Activated T-cell treated with anti-CD3 and anti-CD28 coated beads, Interleukin-2, amount 50 U/mL, for 72 hours (primary cell): ENCODE measurements at regions not wholly inside any gene's neighbourhood (a gene's known extent, or its start where the extent isn't known, plus 50 kb on each side); places are given as distances from the start of the nearest gene placed in this dataset.

Experiments used
- ATAC-seq, 2 donors: fragments of 150-1000 bp; cut with Tn5 transposase; replicated peaks in 1 of 2; 2 replicates each; pipeline ENCODE4 v1.10.0; 2021; ENCODE audit warnings: moderate library complexity in 2 of 2, mild to moderate bottlenecking in 1 of 2
- DNase-seq, 2 donors: peaks; one replicate each; pipeline ENCODE4 v3.0.0; 2021 to 2022; ENCODE audit warnings: mixed read lengths in 1 of 2
- H3K27ac Mint-ChIP-seq: one replicate; pipeline ENCODE4 v1.8.0; 2022; ENCODE audit warnings: mild to moderate bottlenecking, moderate library complexity, mixed read lengths
- H3K27me3 Mint-ChIP-seq: one replicate; pipeline ENCODE4 v1.8.0; 2022; ENCODE audit warnings: low read depth, mixed read lengths
- H3K36me3 Mint-ChIP-seq, 2 donors: one replicate each; pipeline ENCODE4 v1.8.0; 2022; ENCODE audit warnings: mixed read lengths in 2 of 2, mild to moderate bottlenecking in 1 of 2; ENCODE audit not compliant: insufficient read depth in 2 of 2
- H3K4me1 Mint-ChIP-seq: one replicate; pipeline ENCODE4 v1.8.0; 2022; ENCODE audit warnings: low read depth, mixed read lengths
- H3K4me3 Mint-ChIP-seq, 2 donors: one replicate each; pipeline ENCODE4 v1.8.0; 2022; ENCODE audit warnings: mild to moderate bottlenecking in 2 of 2, mixed read lengths in 2 of 2, moderate library complexity in 2 of 2
- H3K9me3 Mint-ChIP-seq, 2 donors: one replicate each; pipeline ENCODE4 v1.8.0; 2022; ENCODE audit warnings: mixed read lengths in 2 of 2

DNA sequence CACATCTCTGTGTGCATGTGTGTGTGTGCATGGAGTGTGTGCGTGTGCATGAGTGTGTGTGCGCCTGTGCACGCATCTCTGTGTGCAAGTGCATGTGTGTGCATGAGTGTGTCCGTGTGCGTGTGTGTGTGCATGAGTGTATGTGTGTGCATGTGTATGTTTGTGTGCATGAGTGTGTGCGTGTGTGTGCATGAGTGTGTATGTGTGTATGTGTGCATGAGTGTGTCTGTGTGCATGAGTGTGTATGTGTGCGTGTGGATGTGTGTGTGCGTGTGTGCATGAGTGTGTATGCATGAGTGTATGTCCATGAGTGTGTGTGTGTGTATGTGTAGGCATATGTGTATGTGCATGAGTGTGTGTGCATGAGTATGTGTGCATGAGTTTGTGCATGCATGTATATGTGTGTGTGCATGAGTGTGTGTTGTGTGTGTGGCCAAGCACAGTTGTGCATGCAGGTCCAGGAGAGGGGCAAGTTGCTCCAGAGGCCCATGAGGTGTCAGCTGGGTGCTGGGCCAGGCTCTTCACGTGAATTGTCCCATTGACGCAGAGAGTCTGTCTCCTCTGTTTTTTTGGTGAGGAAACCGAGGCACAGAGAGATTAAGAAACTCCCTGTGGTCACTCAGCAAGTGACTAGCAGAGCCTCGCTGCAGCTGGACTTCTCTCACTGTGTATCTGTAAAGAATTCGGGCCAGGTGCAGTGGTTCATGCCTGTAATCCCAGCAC is 75.5 kb downstream of the ASB1 start:
- peaks cover under 1% of the 10 kb centered on the region for H3K27me3 Mint-ChIP-seq
- no peaks in the 10 kb centered on the region for H3K36me3 Mint-ChIP-seq
- ATAC-seq = no peak
- H3K4me1 Mint-ChIP-seq = no peaks in the 10 kb centered on the region
- DNase-seq = no peak
- H3K9me3 Mint-ChIP-seq = no peaks in the 10 kb centered on the region
- H3K4me3 Mint-ChIP-seq = no peak overlapping the region
- H3K27ac Mint-ChIP-seq = no peak overlapping the region

GRCh38 chr2:238502956-238503791 is 76.4 kb downstream of the ASB1 start:
- no peak overlapping the region for H3K27ac Mint-ChIP-seq
- no peak for ATAC-seq

DNA sequence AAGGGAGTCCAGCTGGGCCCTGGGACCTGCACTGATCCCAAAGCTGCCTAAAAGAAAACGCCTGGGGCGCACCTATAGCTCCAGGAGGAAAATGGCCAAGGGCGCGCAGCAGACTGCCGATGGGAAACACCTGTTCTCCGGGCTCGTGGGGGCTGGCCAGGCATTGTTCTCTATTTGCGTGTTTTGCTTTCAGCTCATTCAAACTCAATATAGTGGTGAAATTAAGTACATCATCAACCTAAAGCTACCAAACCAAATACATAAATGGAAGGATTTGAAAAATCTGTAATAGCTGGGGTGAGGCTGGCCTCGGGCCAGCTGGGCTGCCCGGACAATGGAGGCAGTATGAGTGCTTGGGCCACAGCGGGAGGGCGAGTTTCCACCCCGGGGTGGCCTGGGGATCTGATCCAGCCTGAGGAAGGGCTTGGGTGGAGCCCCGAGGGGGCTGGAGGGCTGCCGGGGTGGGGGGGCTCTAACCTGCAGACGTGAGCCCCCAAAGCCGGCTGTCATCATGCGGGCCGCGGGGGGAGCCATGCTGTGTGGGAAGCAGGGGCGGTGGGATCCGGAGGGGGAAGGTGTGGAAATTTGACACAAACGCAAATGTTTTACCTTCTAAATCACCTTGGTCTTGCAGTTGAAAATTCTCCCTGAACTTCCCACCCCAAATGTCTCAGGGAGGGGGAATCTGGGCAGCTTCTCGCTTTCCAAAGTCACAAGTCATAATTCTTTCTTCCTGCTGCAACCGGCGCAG is 77.6 kb downstream of the ASB1 start:
- DNase-seq (no peak), ATAC-seq (no peak)
- H3K27ac Mint-ChIP-seq = no peak overlapping the region
- no peaks in the 10 kb centered on the region for H3K4me1 Mint-ChIP-seq
- H3K9me3 Mint-ChIP-seq = no peaks in the 10 kb centered on the region
- H3K4me3 Mint-ChIP-seq = no peak overlapping the region
- peaks cover 7% of the 10 kb centered on the region for H3K27me3 Mint-ChIP-seq
- no peaks in the 10 kb centered on the region for H3K36me3 Mint-ChIP-seq

More at GRCh38 chr2:238502956-238503791, 76.4 kb downstream of the ASB1 start:
- no peaks in the 10 kb centered on the region for H3K9me3 Mint-ChIP-seq
- H3K4me1 Mint-ChIP-seq = no peaks in the 10 kb centered on the region
- no peaks in the 10 kb centered on the region for H3K36me3 Mint-ChIP-seq
- no peak overlapping the region for H3K4me3 Mint-ChIP-seq
- DNase-seq = no peak
- peaks cover 7% of the 10 kb centered on the region for H3K27me3 Mint-ChIP-seq

GRCh38 chr2:238505119-238505891 is 78.6 kb downstream of the ASB1 start:
- Mint-ChIP-seq H3K27me3 (peaks cover 7% of the 10 kb centered on the region), H3K36me3 (no peaks in the 10 kb centered on the region), H3K4me3 (peak overlapping the region in 1 of 2 donors; percentile 56), H3K4me1 (no peaks in the 10 kb centered on the region), H3K9me3 (no peaks in the 10 kb centered on the region), H3K27ac (no peak overlapping the region)
- DNase-seq (peak in 1 of 2 donors; percentile 33), ATAC-seq (peak in 1 of 2 donors; percentile 75)

- ATAC-seq (no peak), DNase-seq (no peak)
- no peak overlapping the region for H3K4me3 Mint-ChIP-seq
- H3K27ac Mint-ChIP-seq = no peak overlapping the region
- no peaks in the 10 kb centered on the region for H3K4me1 Mint-ChIP-seq
- H3K27me3 Mint-ChIP-seq = peaks cover 7% of the 10 kb centered on the region
- no peaks in the 10 kb centered on the region for H3K36me3 Mint-ChIP-seq
- no peaks in the 10 kb centered on the region for H3K9me3 Mint-ChIP-seq
Measured at GRCh38 chr2:238505892-238506280, 79.2 kb downstream of the ASB1 start.

DNA sequence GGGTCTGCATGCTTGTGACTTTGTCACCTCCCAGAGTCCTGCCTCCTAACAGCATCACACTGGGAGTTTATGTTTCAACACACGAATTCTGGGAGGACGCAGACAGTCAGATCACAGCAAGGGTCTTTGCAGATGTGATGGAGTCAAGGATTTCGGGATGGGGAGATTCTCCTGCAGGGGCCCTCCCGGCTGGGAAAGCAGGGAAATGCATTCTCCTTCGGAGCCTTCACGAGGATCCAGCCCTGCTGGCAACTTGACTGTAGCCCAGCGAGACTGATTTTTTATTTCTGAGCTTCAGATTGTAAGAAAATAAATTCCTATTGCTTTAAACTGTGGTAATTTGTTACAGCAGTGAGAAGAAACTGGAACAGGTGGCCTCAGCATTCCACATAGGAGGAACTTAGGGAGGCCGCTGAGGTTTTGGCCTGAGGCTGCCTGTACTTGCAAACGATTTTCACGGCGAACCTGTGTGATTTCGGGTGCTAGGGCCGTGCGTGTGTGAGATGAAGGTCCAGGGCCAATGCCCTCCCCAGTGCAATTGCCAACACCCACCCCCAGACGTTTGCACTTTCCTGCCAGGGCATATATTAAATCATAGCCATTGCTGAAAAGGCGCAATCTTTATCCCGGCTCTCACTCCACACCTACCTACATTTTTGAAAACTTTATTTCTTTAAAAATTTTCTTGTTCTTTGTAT is 79.8 kb downstream of the ASB1 start:
- Mint-ChIP-seq H3K27ac (no peak overlapping the region), H3K27me3 (peaks cover 7% of the 10 kb centered on the region), H3K4me1 (no peaks in the 10 kb centered on the region), H3K36me3 (no peaks in the 10 kb centered on the region), H3K9me3 (no peaks in the 10 kb centered on the region), H3K4me3 (no peak overlapping the region)
- DNase-seq = no peak
- ATAC-seq = no peak

DNA sequence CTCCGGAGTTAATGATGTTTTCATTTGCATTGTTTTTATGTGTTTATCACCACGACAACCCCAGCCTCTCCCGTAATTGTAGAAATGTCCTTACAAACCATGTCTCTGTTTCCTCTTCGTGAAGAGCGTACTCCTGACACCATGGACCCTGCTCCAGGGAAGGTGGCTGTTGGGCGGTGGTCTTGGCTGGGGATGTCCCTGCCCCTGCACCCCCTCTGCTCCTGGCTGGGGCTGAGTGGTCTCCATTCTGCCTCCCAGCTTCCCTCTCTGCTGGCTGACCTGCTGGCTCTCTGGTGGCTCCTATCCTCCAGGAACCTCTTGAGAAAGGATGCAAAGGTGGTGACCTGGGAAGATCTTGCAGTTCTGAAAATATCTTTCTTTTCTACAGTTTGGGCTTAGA is 81.1 kb downstream of the ASB1 start:
- ATAC-seq = no peak
- peaks cover 7% of the 10 kb centered on the region for H3K27me3 Mint-ChIP-seq
- H3K27ac Mint-ChIP-seq = no peak overlapping the region
- H3K36me3 Mint-ChIP-seq = no peaks in the 10 kb centered on the region
- H3K4me3 Mint-ChIP-seq = no peak overlapping the region
- no peaks in the 10 kb centered on the region for H3K9me3 Mint-ChIP-seq
- H3K4me1 Mint-ChIP-seq = no peaks in the 10 kb centered on the region
- no peak for DNase-seq

- ATAC-seq (no peak), DNase-seq (no peak)
- no peak overlapping the region for H3K4me3 Mint-ChIP-seq
- no peaks in the 10 kb centered on the region for H3K36me3 Mint-ChIP-seq
- H3K4me1 Mint-ChIP-seq = no peaks in the 10 kb centered on the region
- no peak overlapping the region for H3K27ac Mint-ChIP-seq
- H3K9me3 Mint-ChIP-seq = no peaks in the 10 kb centered on the region
- peaks cover 7% of the 10 kb centered on the region for H3K27me3 Mint-ChIP-seq
Measured at GRCh38 chr2:238509151-238509835, 82.6 kb downstream of the ASB1 start.

DNA sequence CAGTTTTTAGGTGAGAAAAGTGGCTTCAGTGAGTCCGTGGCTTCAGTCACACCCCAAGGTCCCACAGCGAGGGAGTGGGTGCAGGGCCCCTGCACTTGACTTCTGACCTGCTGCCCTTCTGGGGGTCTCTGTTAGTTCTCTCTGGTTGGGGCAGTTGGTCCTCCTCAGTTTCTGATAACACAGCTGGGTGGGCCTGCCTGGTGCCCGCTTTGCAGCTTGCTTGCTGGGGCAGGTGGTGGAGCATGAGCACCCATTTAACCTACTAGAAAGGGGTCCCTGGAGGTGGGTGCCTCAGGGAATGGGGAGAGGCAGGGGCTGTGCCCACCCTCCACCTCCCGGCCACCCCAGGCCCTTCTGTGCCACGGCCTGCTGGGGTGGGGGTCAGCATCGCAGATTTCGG is 83.2 kb downstream of the ASB1 start:
- H3K27me3 Mint-ChIP-seq = peaks cover 7% of the 10 kb centered on the region
- ATAC-seq (no peak), DNase-seq (no peak)
- H3K27ac Mint-ChIP-seq = no peak overlapping the region
- no peaks in the 10 kb centered on the region for H3K36me3 Mint-ChIP-seq
- no peak overlapping the region for H3K4me3 Mint-ChIP-seq
- H3K4me1 Mint-ChIP-seq = no peaks in the 10 kb centered on the region
- no peaks in the 10 kb centered on the region for H3K9me3 Mint-ChIP-seq

DNA sequence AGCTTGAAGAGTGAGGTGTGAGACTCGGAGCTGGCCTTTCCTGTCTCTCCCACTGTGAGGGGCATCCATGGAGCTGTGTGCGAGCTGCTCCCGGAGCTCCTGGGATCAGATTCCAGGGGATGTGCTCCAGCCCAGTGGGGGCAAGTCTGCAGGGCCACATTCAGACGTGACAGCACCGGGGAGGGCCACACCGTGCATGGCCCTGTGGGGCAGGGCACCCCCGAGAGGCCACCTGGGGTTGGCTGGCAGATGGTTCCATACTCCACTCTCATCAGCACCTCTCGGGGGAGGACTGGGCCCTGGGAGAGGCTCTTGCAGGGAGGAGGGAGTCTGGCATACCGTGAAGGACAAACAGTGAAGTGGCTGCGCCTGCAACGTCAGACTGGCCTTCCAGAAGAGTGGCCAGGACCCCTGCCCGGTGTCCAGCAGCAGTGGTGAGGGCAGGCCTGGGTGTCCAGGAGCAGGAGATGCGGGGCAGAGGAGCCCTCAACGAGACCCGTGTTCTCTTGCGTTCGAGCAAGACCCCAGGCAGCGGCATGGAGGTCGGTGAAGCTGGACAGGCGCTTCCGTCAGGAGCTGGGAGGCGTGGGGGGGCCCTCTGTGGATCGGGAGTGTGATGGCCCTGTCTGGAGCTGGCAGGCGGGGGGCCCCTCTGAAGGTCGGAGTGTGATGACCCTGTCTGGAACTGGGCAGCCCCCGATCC is 84.3 kb downstream of the ASB1 start:
- H3K36me3 Mint-ChIP-seq = peaks cover 0 to 2% of the 10 kb centered on the region in 2 donors
- no peak overlapping the region for H3K4me3 Mint-ChIP-seq
- no peak for DNase-seq
- ATAC-seq = no peak
- no peak overlapping the region for H3K27ac Mint-ChIP-seq
- peaks cover 0 to 1% of the 10 kb centered on the region in 2 donors for H3K9me3 Mint-ChIP-seq
- no peaks in the 10 kb centered on the region for H3K4me1 Mint-ChIP-seq
- peaks cover 7% of the 10 kb centered on the region for H3K27me3 Mint-ChIP-seq

GRCh38 chr2:238511614-238511950 is 84.9 kb downstream of the ASB1 start:
- Mint-ChIP-seq H3K9me3 (peaks cover 2 to 4% of the 10 kb centered on the region in 2 donors), H3K4me1 (no peaks in the 10 kb centered on the region), H3K4me3 (no peak overlapping the region), H3K36me3 (peaks cover 2% of the 10 kb centered on the region in 2 donors), H3K27ac (no peak overlapping the region), H3K27me3 (peaks cover 7% of the 10 kb centered on the region)
- ATAC-seq (no peak), DNase-seq (no peak)
